ENCODE measurements at regions not wholly inside any gene's neighbourhood (a gene's known extent, or its start where the extent isn't known, plus 50 kb on each side); places are given as distances from the start of the nearest gene placed in this dataset.
"Not testable (repeated sequence)": the region's sequence is repeated elsewhere in the genome, so short reads cannot be mapped to it uniquely, and the experiment has no call there.

- Histone ChIP-seq H3K36me3 (no peaks in the 10 kb centered on the region), H3K27me3 (no peaks in the 10 kb centered on the region)
- no peak for TF ChIP-seq Cebpa-rat (IDR thresholded peaks at IDR 0.05)
Observed at GRCh38 chr7:67621704-67622103, 625.1 kb downstream of the TYW1 start.

GRCh38 chr7:67625257-67625737 is 628.7 kb downstream of the TYW1 start:
- Histone ChIP-seq H3K4me1 (peaks cover 0 to 6% (median 4%) of the 10 kb centered on the region in 10 experiments; a peak in 9 of 20 replicates), H4K20me1 (no peaks in the 10 kb centered on the region), H3K9ac (peak overlapping the region in 1 of 11 experiments; percentile 19; a peak in 1 of 22 replicates), H3K27ac (no peak overlapping the region), H3K9me3 (replicated peaks in 1 of 11) (no peaks in the 10 kb centered on the region), H3K27me3 (no peaks in the 10 kb centered on the region), H3K36me3 (no peaks in the 10 kb centered on the region), H3K4me3 (no peak overlapping the region; a peak in 1 of 20 replicates), H3K4me2 (peak overlapping the region; percentile 11 to 78 (median 60); a peak in 16 of 22 replicates)
- TF ChIP-seq Cebpa-rat (IDR thresholded peaks at IDR 0.05) = no peak

More at GRCh38 chr7:67621704-67622103, 625.1 kb downstream of the TYW1 start:
- no peak overlapping the region for H3K27ac ChIP-seq
- peaks cover 0 to 24% (median 12%) of the 10 kb centered on the region in 10 experiments; a peak in 11 of 20 replicates for H3K4me1 ChIP-seq
- H3K4me2 ChIP-seq = no peak overlapping the region
- no peak overlapping the region for H3K9ac ChIP-seq
- H3K9me3 ChIP-seq (replicated peaks in 1 of 11) = no peaks in the 10 kb centered on the region
- no peaks in the 10 kb centered on the region for H4K20me1 ChIP-seq
- H3K4me3 ChIP-seq = no peak overlapping the region

DNA sequence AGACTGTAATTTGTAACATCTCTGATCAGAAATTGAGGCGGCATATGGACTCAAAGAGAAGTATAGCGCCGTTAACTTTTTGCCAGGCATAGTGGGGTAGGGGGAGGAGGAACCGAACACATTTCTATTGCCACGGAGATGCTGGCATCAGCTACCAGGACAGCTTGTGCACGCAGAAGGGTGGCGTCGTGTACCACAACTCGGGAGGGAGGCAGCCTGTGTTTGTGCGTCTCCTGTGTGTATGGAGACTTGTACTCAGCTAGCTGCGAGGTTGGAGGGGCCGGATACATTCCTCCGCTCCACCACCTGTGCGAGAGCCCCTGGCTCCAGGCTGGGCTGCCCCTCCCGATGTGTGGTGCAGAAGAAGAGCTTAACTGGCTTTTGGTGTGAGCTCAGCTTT is 634.8 kb downstream of the TYW1 start:
- Histone ChIP-seq H3K27me3 (no peaks in the 10 kb centered on the region), H3K9me3 (replicated peaks in 1 of 11) (no peaks in the 10 kb centered on the region), H3K9ac (no peak overlapping the region), H3K4me1 (0 out of 20 replicates have a peak, but pooled peaks cover 0 to 5% (median 0%) of the 10 kb centered on the region in 10 experiments), H3K4me3 (no peak overlapping the region), H3K4me2 (no peak overlapping the region), H3K27ac (no peak overlapping the region), H3K36me3 (no peaks in the 10 kb centered on the region), H4K20me1 (no peaks in the 10 kb centered on the region)
- no peak for TF ChIP-seq Cebpa-rat (IDR thresholded peaks at IDR 0.05)

DNA sequence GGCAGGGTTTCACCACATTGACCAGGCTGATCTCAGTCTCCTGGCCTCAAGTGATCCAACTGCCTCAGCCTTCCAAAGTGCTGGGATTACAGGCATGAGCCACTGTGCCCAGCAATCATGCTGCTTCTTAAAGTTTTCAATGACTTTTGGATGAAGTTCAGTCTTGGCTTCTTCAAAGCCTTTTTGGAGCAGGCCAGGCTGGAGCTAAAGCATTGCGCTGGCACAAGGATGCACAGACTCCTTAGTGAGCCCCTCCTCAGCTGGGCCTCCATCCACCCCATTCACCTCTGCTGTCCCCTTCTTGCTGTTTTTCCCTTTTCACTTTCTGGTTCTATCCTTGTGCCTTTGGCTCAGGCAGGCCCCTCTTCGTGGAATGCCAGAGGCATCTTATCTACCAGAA is 638.6 kb downstream of the TYW1 start:
- H3K4me1 ChIP-seq = no peaks in the 10 kb centered on the region
- no peaks in the 10 kb centered on the region for H4K20me1 ChIP-seq
- H3K27me3 ChIP-seq = no peaks in the 10 kb centered on the region
- H3K36me3 ChIP-seq = no peaks in the 10 kb centered on the region
- TF ChIP-seq Cebpa-rat (IDR thresholded peaks at IDR 0.05) = no peak
- H3K27ac ChIP-seq = no peak overlapping the region
- H3K9me3 ChIP-seq (replicated peaks in 1 of 11) = peaks cover 0 to 13% (median 4%) of the 10 kb centered on the region in 11 experiments; a peak in 5 of 22 replicates
- no peak overlapping the region for H3K4me2 ChIP-seq
- no peak overlapping the region for H3K4me3 ChIP-seq
- H3K9ac ChIP-seq = no peak overlapping the region

DNA sequence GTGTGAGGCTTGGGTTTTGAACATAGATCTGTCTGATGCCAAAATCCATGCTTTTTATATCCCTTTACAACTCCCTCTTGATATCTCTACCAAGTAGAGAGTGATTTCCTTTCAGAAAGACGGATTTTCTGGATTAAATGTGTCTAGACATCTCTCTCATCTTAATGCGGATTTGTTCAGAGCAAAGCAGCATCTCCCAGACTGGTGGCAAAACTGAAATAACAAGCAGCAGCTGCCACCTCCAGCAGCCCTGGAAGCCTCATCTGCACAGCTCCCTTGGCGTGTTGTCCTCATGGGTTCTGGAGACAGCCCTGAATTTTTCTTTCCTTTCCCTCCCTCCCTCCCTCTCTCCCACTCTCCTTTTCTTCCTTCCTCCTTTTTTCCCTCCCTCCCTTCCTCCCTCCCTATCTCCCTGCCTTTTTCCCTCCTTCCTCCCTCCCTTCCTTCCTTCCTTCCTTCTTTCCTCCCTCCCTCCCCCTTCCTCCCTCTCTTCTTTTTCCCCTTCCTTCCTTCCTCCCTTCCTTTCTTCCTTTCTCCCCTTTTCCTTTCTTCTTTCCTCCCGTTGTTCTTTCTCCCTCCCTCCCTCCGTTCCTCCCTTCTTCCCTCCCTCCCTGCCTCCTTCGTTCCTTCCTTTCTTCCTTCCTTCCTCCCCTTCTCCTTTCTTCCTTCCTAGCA is 639.9 kb downstream of the TYW1 start:
- no peak overlapping the region for H3K4me2 ChIP-seq
- no peaks in the 10 kb centered on the region for H3K27me3 ChIP-seq
- H3K4me1 ChIP-seq = no peaks in the 10 kb centered on the region
- no peaks in the 10 kb centered on the region for H4K20me1 ChIP-seq
- peaks cover 0 to 17% (median 9%) of the 10 kb centered on the region in 11 experiments; a peak in 6 of 22 replicates for H3K9me3 ChIP-seq (replicated peaks in 1 of 11)
- no peak for TF ChIP-seq Cebpa-rat (IDR thresholded peaks at IDR 0.05)
- H3K27ac ChIP-seq = no peak overlapping the region
- H3K36me3 ChIP-seq = no peaks in the 10 kb centered on the region
- H3K9ac ChIP-seq = no peak overlapping the region
- no peak overlapping the region for H3K4me3 ChIP-seq

DNA sequence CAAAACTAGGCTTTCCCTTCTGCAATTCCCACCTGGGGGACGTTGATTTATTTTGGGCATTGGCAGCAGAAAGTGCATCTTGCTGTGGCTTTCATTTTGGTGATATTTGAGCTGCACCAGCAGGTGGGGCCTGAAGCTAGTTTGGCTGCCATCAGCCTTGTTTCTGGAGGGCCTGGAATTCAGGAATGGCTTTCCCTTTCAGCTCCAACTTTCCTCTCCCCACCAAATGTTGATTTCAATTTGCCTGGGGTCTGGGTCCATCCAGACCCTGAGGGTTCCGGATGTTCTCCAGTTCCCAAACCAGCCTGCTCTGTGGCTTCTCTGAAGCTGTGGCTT is 640.4 kb downstream of the TYW1 start:
- H3K4me2 ChIP-seq = no peak overlapping the region
- no peak overlapping the region for H3K27ac ChIP-seq
- H3K4me1 ChIP-seq = no peaks in the 10 kb centered on the region
- no peaks in the 10 kb centered on the region for H4K20me1 ChIP-seq
- no peak overlapping the region for H3K9ac ChIP-seq
- no peak for TF ChIP-seq Cebpa-rat (IDR thresholded peaks at IDR 0.05)
- peaks cover 0 to 17% (median 9%) of the 10 kb centered on the region in 11 experiments; a peak in 6 of 22 replicates for H3K9me3 ChIP-seq (replicated peaks in 1 of 11)
- no peaks in the 10 kb centered on the region for H3K36me3 ChIP-seq
- H3K4me3 ChIP-seq = no peak overlapping the region
- no peaks in the 10 kb centered on the region for H3K27me3 ChIP-seq

- not testable (repeated sequence) for H4K20me1 ChIP-seq, H3K4me1 ChIP-seq, H3K27ac ChIP-seq, H3K4me2 ChIP-seq, H3K27me3 ChIP-seq, H3K36me3 ChIP-seq, H3K9ac ChIP-seq, H3K4me3 ChIP-seq
- peaks cover 0 to 17% (median 9%) of the 10 kb centered on the region in 11 experiments; a peak in 6 of 22 replicates for H3K9me3 ChIP-seq (replicated peaks in 1 of 11)
Observed at GRCh38 chr7:67642542-67642941, 645.9 kb downstream of the TYW1 start.

- H3K9me3 ChIP-seq (replicated peaks in 1 of 11) = peaks cover 0 to 16% (median 9%) of the 10 kb centered on the region in 11 experiments; a peak in 6 of 22 replicates
- H4K20me1 ChIP-seq = no peaks in the 10 kb centered on the region
- H3K27ac ChIP-seq = no peak overlapping the region
- H3K9ac ChIP-seq = no peak overlapping the region
- H3K4me2 ChIP-seq = no peak overlapping the region
- peaks cover 0 to 3% (median 0%) of the 10 kb centered on the region in 10 experiments; a peak in 1 of 20 replicates for H3K4me1 ChIP-seq
- no peaks in the 10 kb centered on the region for H3K36me3 ChIP-seq
- no peak for TF ChIP-seq Cebpa-rat (IDR thresholded peaks at IDR 0.05)
- H3K27me3 ChIP-seq = no peaks in the 10 kb centered on the region
- no peak overlapping the region for H3K4me3 ChIP-seq
Observed at GRCh38 chr7:67644151-67644550, 647.5 kb downstream of the TYW1 start.

DNA sequence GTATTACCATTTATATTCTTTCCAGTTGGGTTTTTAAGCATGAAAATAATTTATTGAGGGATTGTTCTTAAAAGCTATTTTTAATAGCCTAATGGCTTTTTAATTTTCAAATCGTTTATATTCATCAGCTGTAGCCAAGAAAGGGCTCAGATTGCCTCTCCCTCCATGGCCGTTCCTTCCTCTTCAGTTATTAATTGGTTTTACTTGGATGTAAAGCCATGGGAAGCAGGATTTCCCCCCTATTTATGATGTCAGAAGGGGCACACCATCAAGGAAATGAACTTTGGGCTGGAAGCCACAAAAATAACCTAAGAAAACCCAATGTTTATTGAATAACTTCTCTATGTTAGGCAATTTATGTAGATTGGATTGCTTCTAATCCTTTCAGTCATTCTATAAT is 656.3 kb downstream of the TYW1 start:
- no peak overlapping the region for H3K27ac ChIP-seq
- peak overlapping the region in 1 of 11 experiments; percentile 69; a peak in 2 of 22 replicates for H3K4me2 ChIP-seq
- no peak overlapping the region for H3K9ac ChIP-seq
- peaks cover 10 to 21% (median 14%) of the 10 kb centered on the region in 10 experiments for H3K4me1 ChIP-seq
- no peak overlapping the region for H3K4me3 ChIP-seq
- no peaks in the 10 kb centered on the region for H3K27me3 ChIP-seq
- H4K20me1 ChIP-seq = no peaks in the 10 kb centered on the region
- no peaks in the 10 kb centered on the region for H3K36me3 ChIP-seq
- TF ChIP-seq Cebpa-rat (IDR thresholded peaks at IDR 0.05) = no peak
- peaks cover 0 to 3% (median 0%) of the 10 kb centered on the region in 11 experiments; a peak in 1 of 22 replicates for H3K9me3 ChIP-seq (replicated peaks in 1 of 11)

Data from BLaER1 treated with 17β-estradiol and CSF1 and Interleukin-3, amounts not matched to agents 10 nM and 100 nM (cell line).